CD1c-positive myeloid dendritic cell (primary cell): ENCODE measurements at regions not wholly inside any gene's neighbourhood (a gene's known extent, or its start where the extent isn't known, plus 50 kb on each side); places are given as distances from the start of the nearest gene placed in this dataset.

Experiments
- DNase-seq: peaks from one replicate; pipeline ENCODE4 v3.0.0-alpha.2; 2016; ENCODE audit errors: extremely low spot score

DNA sequence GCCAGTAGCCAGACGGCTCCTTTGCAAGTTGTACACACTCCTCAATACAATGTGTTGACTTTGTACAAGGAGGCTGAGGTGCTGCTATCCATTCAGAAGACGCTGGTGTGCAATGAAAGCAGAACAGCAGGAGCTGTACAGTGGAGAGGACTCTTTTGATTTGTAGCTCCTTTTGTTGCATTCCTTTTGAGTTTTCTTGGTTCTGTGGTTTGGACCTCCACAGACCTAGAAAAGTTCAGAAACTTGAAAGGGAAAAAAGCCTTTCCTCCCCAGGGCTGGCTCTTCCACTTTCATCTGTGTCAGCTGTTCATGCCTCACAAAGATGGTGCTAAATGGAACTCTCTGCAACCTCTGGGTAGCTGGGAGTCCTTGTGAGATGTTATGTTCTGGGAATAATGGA is 117.4 kb downstream of the MAT2B start:
- DNase-seq: no peak

DNA sequence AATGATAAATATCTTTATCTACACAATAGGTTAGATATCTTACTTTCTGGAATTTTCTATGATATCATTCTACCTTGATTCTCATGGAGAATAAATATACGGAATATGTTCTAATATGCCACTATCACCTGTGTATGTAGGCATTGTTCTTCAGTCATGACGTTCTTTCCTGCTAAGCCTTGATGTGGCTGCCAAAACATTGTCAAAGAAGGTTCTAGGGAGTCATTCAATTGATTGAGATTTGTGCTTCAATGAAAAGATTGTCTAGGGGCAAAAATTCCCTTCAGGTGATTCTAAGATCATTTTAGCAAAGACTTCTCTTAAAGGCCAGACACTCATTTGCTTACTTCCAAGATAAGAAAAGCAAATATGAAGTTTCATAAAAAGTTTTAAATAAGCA is 118.1 kb downstream of the MAT2B start:
- DNase-seq: no peak

DNA sequence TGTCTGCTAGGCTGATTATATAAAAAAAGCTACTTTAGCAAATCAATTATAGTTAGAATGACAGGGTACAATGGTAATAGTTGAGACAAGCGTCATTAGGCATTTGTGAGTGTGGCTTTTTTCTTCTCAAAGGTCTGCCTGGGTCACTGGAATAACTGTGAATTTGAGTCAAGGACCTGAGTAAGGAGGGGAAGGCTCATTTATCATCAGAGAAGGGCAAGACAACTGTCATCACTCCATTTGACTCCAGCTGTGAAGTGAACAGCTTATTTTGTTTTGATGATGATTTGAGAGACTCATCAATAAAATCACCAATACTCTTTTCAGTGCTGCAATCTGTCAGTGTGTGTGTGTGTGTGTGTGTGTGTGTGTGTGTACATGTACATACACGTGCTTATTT is 118.6 kb downstream of the MAT2B start:
- no peak for DNase-seq

DNA sequence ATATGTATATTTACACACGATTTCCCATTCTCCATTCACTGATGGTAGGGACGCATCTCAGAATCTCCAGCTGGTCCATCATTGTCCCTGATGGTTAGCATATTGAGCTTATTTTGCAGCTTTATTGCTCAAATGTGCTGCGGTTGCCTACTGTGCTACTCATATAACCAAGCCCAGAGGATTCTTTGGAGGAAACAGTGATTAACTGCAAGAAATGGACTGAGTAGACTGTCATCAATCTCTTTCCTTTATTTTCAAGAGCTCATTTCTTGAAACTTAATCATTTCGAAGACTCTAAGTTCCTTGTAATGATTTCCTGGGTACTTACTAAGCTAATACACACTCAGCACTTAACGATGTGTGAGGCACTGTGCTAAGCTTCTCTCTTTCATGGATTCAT is 119.0 kb downstream of the MAT2B start:
- no peak for DNase-seq

DNA sequence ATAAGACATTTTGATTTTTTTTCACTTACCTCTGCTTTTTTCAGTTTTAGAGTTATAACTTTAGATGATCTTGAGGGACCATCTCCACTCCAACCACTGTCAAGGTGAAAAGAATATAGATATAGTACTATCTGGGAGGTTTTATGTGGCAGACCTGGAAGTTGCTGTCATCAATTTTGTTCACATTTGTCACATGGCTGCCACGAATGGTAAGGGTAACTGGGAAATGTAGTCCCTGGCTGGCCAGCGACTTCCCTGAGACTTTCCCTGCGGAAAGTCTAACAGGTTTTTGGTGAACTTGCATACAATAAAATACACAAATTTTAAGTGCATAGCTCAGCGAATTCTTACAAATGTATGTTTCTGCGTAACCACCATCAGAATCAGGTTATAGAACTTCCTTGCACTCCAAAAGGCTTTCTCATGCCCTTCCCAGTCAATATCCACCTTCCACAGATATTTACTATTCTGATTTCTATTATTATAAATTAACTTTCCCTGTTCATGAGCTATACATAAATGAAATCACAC is 121.5 kb downstream of the MAT2B start:
- no peak for DNase-seq

DNA sequence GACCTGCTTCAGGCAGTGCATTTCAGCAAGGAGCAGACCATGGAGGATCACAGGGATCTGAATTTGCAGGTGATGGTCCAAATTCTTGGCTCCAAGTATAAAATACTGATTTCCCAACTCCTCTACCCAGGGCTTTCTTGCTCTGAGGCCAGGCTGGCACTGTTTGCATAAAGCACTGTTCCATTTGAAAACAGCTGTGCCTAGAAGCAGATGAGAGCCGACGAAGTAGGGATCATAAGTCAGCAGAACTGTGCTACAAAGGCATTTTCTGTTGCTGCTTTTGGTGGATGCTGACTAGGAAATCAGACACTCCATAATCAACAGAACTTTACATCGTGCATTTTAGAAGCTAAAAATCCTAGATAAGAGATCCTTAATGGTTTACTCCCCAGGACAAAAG is 126.4 kb downstream of the MAT2B start:
- DNase-seq: no peak

DNA sequence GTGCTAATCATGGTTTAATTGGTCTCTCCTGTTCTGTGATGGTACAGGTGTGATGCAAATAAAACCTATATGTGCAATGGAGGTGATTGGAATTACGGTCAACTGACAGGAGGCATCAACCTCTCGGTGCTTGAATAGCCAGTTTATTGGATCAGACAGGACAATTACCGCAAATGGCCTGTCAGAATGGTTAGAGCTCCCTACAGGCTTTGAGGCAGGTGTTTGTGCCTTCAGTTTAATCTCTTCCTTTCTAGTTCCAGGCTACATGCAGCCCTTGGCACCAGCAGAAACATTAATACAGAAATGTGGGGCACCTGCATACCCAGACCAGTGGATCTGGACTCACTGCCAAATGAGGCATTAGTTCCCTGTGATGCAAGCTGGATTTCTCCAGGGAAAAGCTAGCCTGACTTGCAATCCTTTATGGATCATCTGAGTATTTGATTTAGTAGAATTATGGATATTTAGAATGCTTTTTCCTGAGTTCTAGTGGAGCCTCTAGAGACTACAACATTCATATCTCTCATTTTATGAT is 128.6 kb downstream of the MAT2B start:
- DNase-seq: no peak

DNA sequence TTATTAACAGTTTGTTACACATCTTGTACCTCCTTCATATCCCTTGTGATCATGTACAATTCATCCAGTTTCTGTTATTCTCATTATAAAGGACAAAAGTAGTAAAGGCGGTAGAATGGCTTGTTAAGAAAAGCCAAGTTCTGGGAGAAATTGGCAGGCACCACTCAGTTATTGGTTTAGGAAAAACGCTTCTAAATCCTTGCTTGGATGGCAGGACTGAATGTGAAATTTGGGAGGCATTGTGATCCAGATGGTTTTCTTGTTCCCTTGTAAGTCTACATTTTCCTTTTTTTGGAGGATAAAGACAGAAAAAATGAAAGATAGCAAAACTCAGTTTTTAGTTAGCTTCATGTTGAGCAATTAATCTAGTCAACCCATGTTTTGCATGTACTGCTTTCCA is 130.2 kb downstream of the MAT2B start:
- no peak for DNase-seq

DNA sequence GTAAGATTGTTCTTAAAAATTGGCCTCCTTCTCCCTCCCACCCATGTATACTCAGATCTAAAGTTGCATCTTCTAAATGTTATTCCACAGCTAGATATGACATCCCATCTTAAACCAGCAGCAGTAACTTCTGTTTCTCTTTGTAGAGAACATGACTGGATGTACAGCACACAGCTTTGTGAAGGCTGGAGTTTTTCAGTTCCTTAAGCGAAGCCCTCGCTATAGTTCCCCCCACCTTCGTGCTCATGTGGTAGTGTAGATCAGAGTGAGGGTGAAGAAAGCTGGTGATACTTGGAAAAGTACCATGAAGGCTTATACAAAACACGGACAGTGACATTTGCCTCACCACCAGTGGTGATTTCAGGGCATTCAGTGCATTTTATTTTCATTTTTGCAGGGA is 137.5 kb downstream of the MAT2B start:
- no peak for DNase-seq

DNA sequence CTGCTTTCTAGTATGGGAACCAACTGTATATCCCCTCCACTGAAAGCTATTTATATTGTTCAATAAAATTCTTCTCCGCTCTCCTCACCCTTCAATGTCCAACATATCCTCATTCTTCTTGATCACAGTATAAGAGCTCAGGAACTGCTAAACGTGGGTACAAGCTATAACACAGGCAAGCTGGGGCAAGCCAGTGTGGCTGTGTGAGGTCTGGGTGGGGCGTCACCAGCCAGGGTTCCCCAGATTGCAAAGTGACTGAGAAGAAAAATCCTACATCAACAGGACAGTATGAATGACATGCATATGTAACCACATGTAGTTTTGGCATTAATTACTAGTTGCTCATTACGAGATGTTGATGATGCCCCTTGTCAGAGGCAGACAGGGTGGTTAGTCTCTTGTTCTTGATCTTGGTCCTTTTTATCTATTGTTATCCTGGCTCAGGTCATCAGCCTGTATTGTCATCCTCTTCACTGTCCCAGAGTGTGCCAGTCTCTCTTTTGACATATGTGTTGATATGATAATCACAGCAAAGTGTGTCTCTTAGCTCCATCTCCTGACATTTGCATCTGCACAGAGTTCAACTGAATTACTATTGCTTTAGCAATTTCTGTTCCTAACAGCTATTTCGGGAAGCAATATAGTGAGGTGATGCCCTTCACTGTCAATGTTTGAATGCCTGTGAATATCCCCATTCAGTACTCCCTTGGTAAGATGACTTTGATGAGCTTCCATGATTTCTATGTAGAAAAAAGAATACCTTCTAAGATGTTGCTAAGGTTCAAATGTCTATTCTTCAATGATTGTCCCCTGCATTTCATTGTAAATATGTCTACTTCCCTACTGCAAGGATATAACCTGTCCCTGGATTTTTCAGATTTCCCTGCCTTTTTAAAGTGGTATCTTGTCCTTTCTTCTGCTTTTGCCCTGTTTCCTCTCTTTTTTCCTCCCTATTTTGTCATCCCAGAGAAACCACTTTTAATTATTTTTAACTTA is 140.3 kb downstream of the MAT2B start:
- no peak for DNase-seq

DNA sequence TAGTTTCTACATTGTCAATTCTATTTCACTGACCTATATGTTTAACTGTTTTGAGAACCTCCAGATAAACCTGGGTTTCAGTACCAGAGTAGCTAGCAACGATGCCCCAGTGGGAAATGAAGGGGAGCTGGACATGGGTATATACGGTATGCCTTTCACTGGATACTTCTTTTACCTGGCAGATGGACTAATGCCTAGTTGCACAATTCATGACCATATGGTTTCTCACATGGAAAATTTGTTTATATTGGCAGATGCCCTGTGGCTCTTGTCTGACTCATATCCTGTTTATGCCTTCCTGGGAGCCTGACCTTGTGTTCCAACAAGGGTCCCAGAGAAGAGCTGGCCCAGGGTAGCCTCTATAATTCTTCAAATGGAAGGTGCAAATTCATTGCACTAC is 144.1 kb downstream of the MAT2B start:
- DNase-seq: no peak

DNA sequence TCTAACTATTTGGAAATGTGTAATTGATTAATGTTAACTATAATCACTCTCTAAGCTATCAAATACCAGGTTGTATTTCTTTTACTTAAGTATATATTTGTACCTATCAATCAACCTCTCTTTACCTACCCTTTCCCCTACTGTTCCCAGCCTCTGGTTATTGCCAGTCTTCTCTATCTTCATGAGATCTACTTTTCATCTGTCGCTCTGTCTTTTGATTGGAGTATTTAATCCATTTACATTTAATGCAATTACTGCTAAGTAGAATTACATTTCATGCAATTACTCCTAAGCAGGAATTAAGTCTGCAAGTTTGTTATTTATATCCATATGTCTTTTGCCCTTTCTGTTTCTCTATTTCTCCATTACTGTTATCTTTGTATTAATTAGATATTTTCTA is 148.1 kb downstream of the MAT2B start:
- DNase-seq: no peak

DNA sequence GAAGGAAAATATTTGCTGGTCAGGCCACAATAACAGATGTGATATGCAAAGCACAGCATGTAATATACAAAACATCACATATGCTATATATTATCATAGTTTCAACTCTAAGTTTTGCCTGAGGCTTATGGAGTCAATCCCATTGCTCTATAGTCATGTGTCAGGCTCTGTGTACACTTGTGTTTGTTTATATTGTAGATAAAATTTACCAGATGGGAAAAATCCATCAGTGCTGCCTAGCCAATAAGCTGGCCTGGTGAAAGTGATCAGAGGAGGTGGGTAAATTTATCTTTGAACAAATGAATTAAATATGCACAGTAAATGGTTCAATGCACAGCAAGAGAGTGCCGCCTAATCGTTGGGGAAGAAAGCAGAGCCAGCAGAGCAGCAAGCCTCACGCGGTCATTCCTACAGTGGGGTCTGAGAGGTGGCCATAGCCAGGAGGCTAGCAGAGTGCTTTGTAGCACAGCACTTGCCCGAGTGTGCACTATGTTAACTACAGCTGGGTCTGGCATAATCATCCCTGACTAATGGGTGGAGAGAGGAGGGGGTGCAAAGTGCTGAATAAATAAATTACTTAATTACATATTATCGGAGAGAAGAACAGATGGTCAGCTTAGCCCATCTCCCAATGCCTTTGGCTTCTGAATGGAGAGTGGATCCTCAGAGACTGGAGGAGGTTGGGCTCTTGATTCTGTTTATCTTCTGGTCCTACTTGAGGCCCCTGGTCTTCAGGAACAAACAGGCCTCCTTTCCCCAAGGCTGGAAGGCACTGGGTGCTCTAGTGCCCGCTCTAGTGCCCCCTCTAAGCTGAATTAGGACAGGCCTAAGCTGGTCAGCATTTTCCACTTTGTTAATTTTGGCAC is 153.5 kb downstream of the MAT2B start:
- no peak for DNase-seq

DNA sequence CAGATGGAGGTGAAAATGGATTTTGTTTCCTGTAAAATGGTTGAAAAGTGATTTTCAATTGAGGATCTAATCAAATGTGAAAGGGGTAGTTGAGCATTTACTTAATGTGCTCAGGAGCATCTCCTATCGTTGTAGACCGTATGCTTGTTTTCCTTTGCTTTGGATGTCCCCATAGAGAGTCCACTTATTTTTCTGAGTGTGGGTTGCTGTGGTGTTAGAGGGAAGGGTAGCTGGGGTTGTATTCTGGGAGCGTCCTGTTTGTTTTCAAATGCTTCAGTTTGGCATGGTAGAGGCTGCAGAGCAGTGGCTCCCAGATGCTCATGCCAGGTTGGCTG is 154.1 kb downstream of the MAT2B start:
- no peak for DNase-seq

DNA sequence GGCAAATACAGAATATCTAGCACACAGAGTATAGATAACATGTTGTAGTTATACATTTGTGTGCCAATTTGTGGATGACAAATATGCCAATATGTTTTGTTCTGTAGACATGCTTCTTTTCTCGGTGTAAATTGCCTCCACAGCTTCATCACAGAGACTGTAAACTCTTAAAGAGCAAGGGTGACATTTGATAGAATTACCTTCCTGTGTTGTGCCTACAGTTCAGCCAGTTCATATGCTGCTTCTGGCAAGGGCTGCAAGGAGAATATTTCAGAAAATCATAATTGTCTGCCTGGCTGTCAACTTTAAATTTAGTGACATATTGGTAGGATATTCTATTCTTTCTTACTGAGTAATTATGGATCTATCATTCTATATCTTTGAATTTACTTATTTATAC is 155.1 kb downstream of the MAT2B start:
- DNase-seq: no peak

DNA sequence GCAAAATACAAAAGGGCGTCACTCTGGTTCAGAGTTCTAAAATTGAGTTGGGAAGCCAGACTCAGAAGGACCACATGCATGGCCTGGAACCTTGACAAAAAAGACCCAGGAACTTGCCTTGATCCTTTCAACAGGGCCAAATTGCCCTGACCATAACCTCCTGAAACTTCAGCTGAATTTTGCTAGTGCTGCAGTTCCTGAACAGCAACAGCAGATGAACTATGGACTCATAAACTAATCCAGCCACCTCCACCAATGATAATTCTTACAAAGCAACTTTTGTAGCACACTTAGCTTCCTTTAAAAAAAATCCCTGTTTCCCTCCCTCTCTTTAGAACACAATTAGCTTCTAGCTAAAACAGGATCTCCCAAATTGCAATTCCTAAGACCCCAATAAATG is 155.9 kb downstream of the MAT2B start:
- DNase-seq: no peak

DNA sequence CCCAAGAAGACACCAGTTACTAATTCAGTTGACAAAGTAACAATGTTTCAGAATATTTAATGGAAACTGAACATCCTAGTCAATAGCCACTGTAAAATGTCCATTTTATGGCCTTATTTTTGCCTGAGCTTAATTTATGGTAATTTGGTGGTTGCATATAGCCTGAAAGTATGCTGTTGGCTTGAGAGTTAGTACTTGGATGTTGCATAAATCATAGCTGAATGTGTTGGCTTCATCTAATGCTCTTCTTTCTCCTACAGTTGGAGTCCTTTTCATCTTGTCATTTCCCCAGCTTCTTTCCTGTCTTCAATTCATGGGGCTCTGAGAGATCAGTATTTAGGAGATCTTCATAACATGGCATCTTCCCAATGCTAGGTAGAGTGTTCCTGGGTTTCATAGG is 164.6 kb downstream of the MAT2B start:
- DNase-seq: no peak

DNA sequence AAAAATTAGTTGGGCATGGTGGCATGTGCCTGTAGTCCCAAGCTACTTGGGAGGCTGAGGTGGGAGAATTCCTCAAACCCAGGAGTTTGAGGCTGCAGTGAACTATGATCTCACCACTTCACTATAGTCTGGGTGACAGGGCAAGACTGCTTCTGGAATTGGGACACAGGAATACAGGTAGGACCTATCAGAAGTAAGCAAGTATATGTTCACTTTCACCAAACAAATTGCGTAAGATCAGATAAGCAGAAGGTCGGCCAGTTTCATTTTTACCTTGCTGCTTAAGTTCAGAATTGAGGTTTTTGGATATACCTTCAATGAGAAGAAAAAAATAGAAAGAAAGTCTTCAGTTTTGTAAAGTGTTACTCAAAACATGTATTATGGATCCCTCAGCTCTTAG is 171.7 kb downstream of the MAT2B start:
- no peak for DNase-seq

DNA sequence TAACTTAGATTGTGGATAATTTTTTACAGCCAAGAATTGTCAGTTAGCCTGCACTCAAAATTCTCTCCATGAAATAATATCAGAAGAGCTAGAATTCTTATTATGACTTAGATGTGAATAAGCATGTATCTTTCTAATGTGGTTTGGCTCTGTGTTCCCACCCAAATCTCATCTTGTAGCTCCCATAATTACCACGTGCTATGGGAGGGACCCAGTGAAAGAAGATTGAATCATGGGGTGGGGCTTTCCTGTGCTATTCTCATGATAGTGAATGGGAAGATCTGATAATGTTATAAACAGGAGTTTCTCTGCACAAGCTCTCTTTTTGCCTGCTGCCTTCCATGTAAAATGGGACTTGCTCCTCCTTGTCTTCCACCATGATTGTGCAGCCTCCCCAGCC is 176.8 kb downstream of the MAT2B start:
- DNase-seq: no peak

DNA sequence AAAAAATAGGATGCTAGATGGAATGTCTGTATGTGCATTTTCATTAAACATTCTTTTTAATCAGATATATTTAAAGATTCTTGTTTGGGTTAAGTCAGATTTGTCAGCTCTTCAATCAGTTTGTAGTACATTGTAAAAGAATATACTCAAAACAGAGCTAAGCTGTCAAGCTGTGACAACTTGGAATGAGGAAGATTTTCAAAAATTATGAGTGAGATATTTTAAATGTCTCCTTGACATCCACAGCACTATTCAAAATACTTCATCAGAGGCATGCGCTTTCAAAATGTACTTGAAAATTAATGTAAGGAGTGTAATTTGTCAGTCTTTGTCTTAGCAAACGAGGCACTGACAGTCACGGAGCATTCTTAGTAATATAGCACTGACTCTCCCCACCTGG is 182.0 kb downstream of the MAT2B start:
- DNase-seq: no peak

DNA sequence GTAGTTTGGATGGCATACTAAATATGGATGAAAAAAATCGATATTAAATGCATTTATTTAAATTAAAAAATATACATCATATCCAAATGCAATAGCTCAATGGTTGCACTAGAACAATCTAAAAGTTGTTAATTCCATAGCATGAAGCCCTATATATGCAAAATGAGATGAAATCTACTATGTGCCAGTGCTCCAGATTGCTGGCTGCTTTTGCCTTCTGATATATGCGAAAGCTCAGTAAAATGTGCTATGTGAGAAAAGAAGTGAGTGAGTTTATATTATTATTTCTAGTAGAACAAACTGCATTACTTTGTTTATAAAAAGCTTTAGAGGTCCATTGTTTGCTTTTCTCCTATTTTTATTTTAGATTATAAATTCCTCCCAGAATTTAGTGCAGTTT is 186.7 kb downstream of the MAT2B start:
- no peak for DNase-seq

DNA sequence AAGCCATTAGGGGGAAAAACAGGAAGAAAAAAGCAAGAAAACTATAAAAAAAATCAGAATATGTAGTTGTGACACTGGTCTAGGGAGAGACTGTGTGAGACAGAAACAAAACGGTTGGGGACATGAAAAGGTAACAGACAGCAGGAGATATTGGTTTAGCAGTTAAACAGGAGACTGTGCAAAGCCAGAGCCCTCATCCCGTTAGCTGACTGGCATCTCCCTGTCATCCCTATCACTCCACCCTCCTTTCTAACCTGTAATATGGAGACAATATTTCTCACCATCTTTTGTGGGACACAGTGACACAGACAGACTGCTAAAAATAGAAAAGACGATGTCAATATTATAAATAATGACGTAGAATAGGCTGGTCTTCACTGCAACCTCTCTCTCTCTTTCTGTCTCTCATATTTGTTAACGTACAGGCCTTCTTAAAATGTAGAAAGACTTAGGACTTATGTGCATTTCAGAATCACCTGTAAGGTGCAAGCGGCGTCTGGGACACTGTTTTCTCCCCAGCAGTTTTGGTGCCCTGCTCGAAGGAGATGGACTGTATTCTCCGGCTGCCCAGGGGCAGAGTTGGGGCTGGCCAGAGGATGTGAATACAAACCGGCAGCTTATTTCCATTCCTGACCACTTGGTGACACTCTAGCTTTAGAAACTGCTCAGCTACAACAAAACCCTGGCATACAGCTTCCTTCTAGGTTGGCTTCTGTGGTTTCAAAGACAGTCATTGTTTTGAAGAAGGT is 190.6 kb downstream of the MAT2B start:
- peak; percentile 23 for DNase-seq
